HEK293T (cell line): ENCODE measurements at regions not wholly inside any gene's neighbourhood (a gene's known extent, or its start where the extent isn't known, plus 50 kb on each side); places are given as distances from the start of the nearest gene placed in this dataset.
"Not testable (repeated sequence)": the region's sequence is repeated elsewhere in the genome, so short reads cannot be mapped to it uniquely, and the experiment has no call there.

Source experiments
- ARNT ChIP-seq: fragments of 450-650 bp; IDR thresholded peaks from 2 replicates; pipeline ENCODE4 v1.6.1; 2017; ENCODE audit warnings: mild to moderate bottlenecking
- BHLHE40 ChIP-seq: fragments of 450-650 bp; IDR thresholded peaks from 2 replicates; pipeline ENCODE4 v1.6.1; 2016; ENCODE audit warnings: mild to moderate bottlenecking, moderate library complexity, borderline replicate concordance
- ELF4 ChIP-seq: fragments of 450-650 bp; IDR thresholded peaks from 2 replicates; pipeline ENCODE4 v1.6.1; 2017; ENCODE audit warnings: antibody characterized with exemption
- FOXA1 ChIP-seq: fragments of 450-650 bp; IDR thresholded peaks from 2 replicates; pipeline ENCODE4 v1.6.1; 2016; ENCODE audit warnings: mild to moderate bottlenecking
- HDGF ChIP-seq: fragments of 450-650 bp; IDR thresholded peaks from 2 replicates; pipeline ENCODE4 v1.6.1; 2017; ENCODE audit warnings: antibody characterized with exemption, borderline replicate concordance
- L3MBTL2 ChIP-seq: fragments of 450-650 bp; conservative IDR thresholded peaks from 2 replicates; pipeline ENCODE4 v1.6.1; 2016; ENCODE audit warnings: mild to moderate bottlenecking
- LEF1 ChIP-seq: fragments of 450-650 bp; IDR thresholded peaks from 2 replicates; pipeline ENCODE4 v1.6.1; 2017; ENCODE audit warnings: mild to moderate bottlenecking, borderline replicate concordance
- SUZ12 ChIP-seq: fragments of 450-650 bp; IDR thresholded peaks from 2 replicates; pipeline ENCODE4 v1.6.1; 2016; ENCODE audit warnings: mild to moderate bottlenecking
- TARDBP ChIP-seq: fragments of 450-650 bp; IDR thresholded peaks from 2 replicates; pipeline ENCODE4 v1.6.1; 2016
- ZNF384 ChIP-seq: fragments of 450-650 bp; IDR thresholded peaks from 2 replicates; pipeline ENCODE4 v1.6.1; 2016

- not testable (repeated sequence) for TF ChIP-seq ARNT, BHLHE40, HDGF, LEF1, SUZ12, L3MBTL2, ZNF384, FOXA1, ELF4, TARDBP
Measured at GRCh38 chr2:87365038-87365437, 343.4 kb upstream of the PLGLB1 start.
